ENCODE measurements at regions not wholly inside any gene's neighbourhood (a gene's known extent, or its start where the extent isn't known, plus 50 kb on each side); places are given as distances from the start of the nearest gene placed in this dataset.

DNA sequence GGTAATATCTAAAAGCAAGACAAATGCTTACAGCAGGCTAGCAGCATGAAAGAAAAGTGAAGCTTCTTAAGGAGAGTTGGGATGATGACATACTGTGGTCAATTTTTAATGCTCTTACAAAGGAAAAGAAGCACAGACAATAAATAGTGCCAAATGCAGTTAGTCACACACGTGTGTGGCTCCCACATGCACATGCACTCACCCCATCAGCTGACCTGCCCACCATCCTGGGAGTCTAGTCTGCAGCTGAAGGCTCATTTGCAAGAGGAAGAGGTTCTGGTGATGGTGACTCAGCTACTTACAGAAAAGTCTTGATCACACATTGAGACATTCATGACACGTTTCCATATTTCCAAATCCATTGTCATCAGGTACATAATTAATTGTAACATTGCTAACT, 129.3 kb downstream of the MRPL36 start:
- H3K27me3 Mint-ChIP-seq, result peaks cover 63% of the 10 kb centered on the region

More for the DNA sequence above, 129.3 kb downstream of the MRPL36 start:
- ATAC-seq (ENCODE audit: low read depth) (no peak), DNase-seq (no peak)
- peaks cover 12 to 17% of the 10 kb centered on the region in 2 donors for H3K4me1 ChIP-seq (ENCODE audit: control insufficient read depth in 2 of 2, insufficient read depth in 2 of 2, low read length in 2 of 2)
- no peak overlapping the region for H3K4me3 Mint-ChIP-seq
- peaks cover 15% of the 10 kb centered on the region for H3K4me1 Mint-ChIP-seq
- no peaks in the 10 kb centered on the region for H3K9me3 Mint-ChIP-seq (ENCODE audit: insufficient read depth)
- no peak overlapping the region for H2AFZ ChIP-seq (ENCODE audit: insufficient read depth, low read depth, low read length, poor library complexity, severe bottlenecking)
- H3K4me3 ChIP-seq (ENCODE audit: control extremely low read depth in 1 of 5, extremely low read depth in 1 of 5, insufficient read depth in 1 of 5, low read depth in 2 of 5, low read length in 4 of 5), result no peak overlapping the region
- WGBS (ENCODE audit: insufficient coverage), result no CpG with 5 or more reads among the region's 2 CpGs
- ChIA-PET POLR2A (no interaction called here), CTCF (interaction anchor here (1.0 to 1.4 kb wide), 2 partner anchors 14 to 26 kb away, joined by 3 to 4 read pairs; no protein-coding TSS in a partner anchor)
- intact Hi-C loops (cut with micrococcal nuclease), result no loop called here
- TF ChIP-seq, protein P1, sequence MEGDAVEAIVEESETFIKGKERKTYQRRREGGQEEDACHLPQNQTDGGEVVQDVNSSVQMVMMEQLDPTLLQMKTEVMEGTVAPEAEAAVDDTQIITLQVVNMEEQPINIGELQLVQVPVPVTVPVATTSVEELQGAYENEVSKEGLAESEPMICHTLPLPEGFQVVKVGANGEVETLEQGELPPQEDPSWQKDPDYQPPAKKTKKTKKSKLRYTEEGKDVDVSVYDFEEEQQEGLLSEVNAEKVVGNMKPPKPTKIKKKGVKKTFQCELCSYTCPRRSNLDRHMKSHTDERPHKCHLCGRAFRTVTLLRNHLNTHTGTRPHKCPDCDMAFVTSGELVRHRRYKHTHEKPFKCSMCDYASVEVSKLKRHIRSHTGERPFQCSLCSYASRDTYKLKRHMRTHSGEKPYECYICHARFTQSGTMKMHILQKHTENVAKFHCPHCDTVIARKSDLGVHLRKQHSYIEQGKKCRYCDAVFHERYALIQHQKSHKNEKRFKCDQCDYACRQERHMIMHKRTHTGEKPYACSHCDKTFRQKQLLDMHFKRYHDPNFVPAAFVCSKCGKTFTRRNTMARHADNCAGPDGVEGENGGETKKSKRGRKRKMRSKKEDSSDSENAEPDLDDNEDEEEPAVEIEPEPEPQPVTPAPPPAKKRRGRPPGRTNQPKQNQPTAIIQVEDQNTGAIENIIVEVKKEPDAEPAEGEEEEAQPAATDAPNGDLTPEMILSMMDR (IDR thresholded peaks at IDR 0.05), result no peak
- no peak for TF ChIP-seq EZH2 (IDR thresholded peaks at IDR 0.05; ENCODE audit: borderline replicate concordance, insufficient read depth, low read depth, low read length, poor library complexity, severe bottlenecking)
- no peaks in the 10 kb centered on the region for H4K20me1 ChIP-seq (ENCODE audit: control insufficient read depth, insufficient read depth, low read length, poor library complexity, severe bottlenecking)
- H3K27me3 ChIP-seq (replicated peaks in 1 of 4; ENCODE audit: control extremely low read depth in 1 of 4, control insufficient read depth in 3 of 4, insufficient read depth in 4 of 4, low read length in 3 of 4), result peaks cover 0 to 55% (median 26%) of the 10 kb centered on the region in 4 experiments
- no peak overlapping the region for H3K27ac ChIP-seq (ENCODE audit: low read length in 2 of 2)
- H3K36me3 ChIP-seq (replicated peaks in 1 of 2; ENCODE audit: control extremely low read depth in 1 of 2, control insufficient read depth in 1 of 2, extremely low read depth in 1 of 2, insufficient read depth in 2 of 2, low read length in 1 of 2), result no peaks in the 10 kb centered on the region
- no peaks in the 10 kb centered on the region for H3K79me2 ChIP-seq (ENCODE audit: control insufficient read depth, insufficient read depth, low read length)
- no peak overlapping the region for H3K9ac ChIP-seq (ENCODE audit: low read length)
- no peak overlapping the region for H3K27ac Mint-ChIP-seq
- H3K9me3 ChIP-seq (ENCODE audit: control extremely low read depth in 1 of 3, control insufficient read depth in 2 of 3, insufficient read depth in 1 of 3, low read length in 2 of 3), result peaks cover 0 to 5% (median 0%) of the 10 kb centered on the region in 3 donors
- H3K4me2 ChIP-seq (replicated peaks; ENCODE audit: low read depth, low read length, poor library complexity, severe bottlenecking), result no peak overlapping the region
